HTR-8/SVneo (cell line): ENCODE measurements at regions not wholly inside any gene's neighbourhood (a gene's known extent, or its start where the extent isn't known, plus 50 kb on each side); places are given as distances from the start of the nearest gene placed in this dataset.
"Not testable (repeated sequence)": the region's sequence is repeated elsewhere in the genome, so short reads cannot be mapped to it uniquely, and the experiment has no call there.

Source experiments
- DNase-seq: peaks from one replicate; pipeline ENCODE4 v3.0.0; 2011; ENCODE audit warnings: low spot score, mixed read lengths; ENCODE audit not compliant: insufficient read length
- FAIRE-seq: peaks from 2 replicates; lab custom pipeline; 2011; peaks lifted over from hg19 to GRCh38; lab: Jason Lieb, UNC

- no peak for FAIRE-seq
- no peak for DNase-seq
These were observed 327.5 kb upstream of the FGF16 start for GRCh38 chrX:77119706-77120105.

- not testable (repeated sequence) for DNase-seq, FAIRE-seq
These were observed 323.3 kb upstream of the FGF16 start for GRCh38 chrX:77123917-77124316.

GRCh38 chrX:77127571-77127970 is 319.6 kb upstream of the FGF16 start:
- not testable (repeated sequence) for DNase-seq, FAIRE-seq

GRCh38 chrX:77143907-77144306 is 303.3 kb upstream of the FGF16 start:
- no peak for DNase-seq
- FAIRE-seq = no peak

- DNase-seq (no peak), FAIRE-seq (no peak)
These were observed 286.9 kb upstream of the FGF16 start for GRCh38 chrX:77160301-77160700.

- no peak for DNase-seq
- no peak for FAIRE-seq
These were observed 284.4 kb upstream of the FGF16 start for GRCh38 chrX:77162777-77163176.

GRCh38 chrX:77167993-77168392 is 279.2 kb upstream of the FGF16 start:
- DNase-seq = no peak
- FAIRE-seq = no peak

- DNase-seq = no peak
- FAIRE-seq = no peak
These were observed 272.3 kb upstream of the FGF16 start for GRCh38 chrX:77174680-77175519.

- DNase-seq (no peak), FAIRE-seq (no peak)
These were observed 246.5 kb upstream of the FGF16 start for GRCh38 chrX:77200663-77201062.

GRCh38 chrX:77223046-77223445 is 224.1 kb upstream of the FGF16 start:
- no peak for DNase-seq

GRCh38 chrX:77264490-77264889 is 182.7 kb upstream of the FGF16 start:
- FAIRE-seq = no peak
- no peak for DNase-seq

More at GRCh38 chrX:77223046-77223445, 224.1 kb upstream of the FGF16 start:
- FAIRE-seq = no peak

GRCh38 chrX:77275392-77275791 is 171.8 kb upstream of the FGF16 start:
- FAIRE-seq = no peak

GRCh38 chrX:77276742-77277141 is 170.4 kb upstream of the FGF16 start:
- DNase-seq (no peak), FAIRE-seq (no peak)

More at GRCh38 chrX:77275392-77275791, 171.8 kb upstream of the FGF16 start:
- no peak for DNase-seq

- DNase-seq = no peak
- FAIRE-seq = no peak
These were observed 169.3 kb upstream of the FGF16 start for GRCh38 chrX:77277911-77278310.

- not testable (repeated sequence) for FAIRE-seq, DNase-seq
These were observed 167.8 kb upstream of the FGF16 start for GRCh38 chrX:77279373-77279772.

- DNase-seq (no peak), FAIRE-seq (no peak)
These were observed 153.7 kb upstream of the FGF16 start for GRCh38 chrX:77293331-77293995.

- no peak for FAIRE-seq
These were observed 148.9 kb upstream of the FGF16 start for GRCh38 chrX:77298296-77298695.

GRCh38 chrX:77298790-77299189 is 148.4 kb upstream of the FGF16 start:
- DNase-seq = no peak
- FAIRE-seq = no peak

More at GRCh38 chrX:77298296-77298695, 148.9 kb upstream of the FGF16 start:
- DNase-seq = no peak

GRCh38 chrX:77299549-77299948 is 147.6 kb upstream of the FGF16 start:
- FAIRE-seq = no peak

GRCh38 chrX:77342004-77342403 is 105.2 kb upstream of the FGF16 start:
- no peak for DNase-seq

More at GRCh38 chrX:77299549-77299948, 147.6 kb upstream of the FGF16 start:
- DNase-seq = no peak

GRCh38 chrX:77346859-77347258 is 100.3 kb upstream of the FGF16 start:
- DNase-seq (no peak), FAIRE-seq (no peak)

More at GRCh38 chrX:77342004-77342403, 105.2 kb upstream of the FGF16 start:
- FAIRE-seq = no peak
